ENCODE measurements at regions not wholly inside any gene's neighbourhood (a gene's known extent, or its start where the extent isn't known, plus 50 kb on each side); places are given as distances from the start of the nearest gene placed in this dataset.

- no peak for DNase-seq (ENCODE audit: low spot score in 2 of 2)
- in situ Hi-C loops (cut with MboI; ENCODE audit: low sequenced_read_pairs): no loop called here
- H3K4me1 ChIP-seq: no peaks in the 10 kb centered on the region
- no peak overlapping the region for H3K4me3 ChIP-seq
- no peaks in the 10 kb centered on the region for H3K9me3 ChIP-seq
- H3K36me3 ChIP-seq (replicated peaks): no peaks in the 10 kb centered on the region
- no peaks in the 10 kb centered on the region for H3K27me3 ChIP-seq (ENCODE audit: low read depth)
These were observed 94.8 kb upstream of the PTPRT start for GRCh38 chr20:43284486-43284885.

GRCh38 chr20:43283126-43283525 is 93.4 kb upstream of the PTPRT start:
- Histone ChIP-seq H3K9me3 (no peaks in the 10 kb centered on the region), H3K4me1 (no peaks in the 10 kb centered on the region), H3K4me3 (no peak overlapping the region), H3K27me3 (ENCODE audit: low read depth) (no peaks in the 10 kb centered on the region), H3K36me3 (replicated peaks) (no peaks in the 10 kb centered on the region)
- DNase-seq (ENCODE audit: low spot score in 2 of 2): no peak
- in situ Hi-C loops (cut with MboI; ENCODE audit: low sequenced_read_pairs): no loop called here

GRCh38 chr20:43271980-43272379 is 82.3 kb upstream of the PTPRT start:
- no peaks in the 10 kb centered on the region for H3K4me1 ChIP-seq
- no peak overlapping the region for H3K4me3 ChIP-seq
- in situ Hi-C loops (cut with MboI; ENCODE audit: low sequenced_read_pairs): no loop called here
- no peaks in the 10 kb centered on the region for H3K9me3 ChIP-seq
- no peaks in the 10 kb centered on the region for H3K36me3 ChIP-seq (replicated peaks)
- no peak for DNase-seq (ENCODE audit: low spot score in 2 of 2)
- no peaks in the 10 kb centered on the region for H3K27me3 ChIP-seq (ENCODE audit: low read depth)

GRCh38 chr20:43265449-43265848 is 75.7 kb upstream of the PTPRT start:
- no peak overlapping the region for H3K4me3 ChIP-seq
- no peaks in the 10 kb centered on the region for H3K36me3 ChIP-seq (replicated peaks)
- in situ Hi-C loops (cut with MboI; ENCODE audit: low sequenced_read_pairs): no loop called here
- no peaks in the 10 kb centered on the region for H3K27me3 ChIP-seq (ENCODE audit: low read depth)
- no peaks in the 10 kb centered on the region for H3K9me3 ChIP-seq
- H3K4me1 ChIP-seq: no peaks in the 10 kb centered on the region
- DNase-seq (ENCODE audit: low spot score in 2 of 2): no peak

GRCh38 chr20:43263226-43263625 is 73.5 kb upstream of the PTPRT start:
- H3K9me3 ChIP-seq: no peaks in the 10 kb centered on the region
- H3K36me3 ChIP-seq (replicated peaks): no peaks in the 10 kb centered on the region
- no peaks in the 10 kb centered on the region for H3K4me1 ChIP-seq
- in situ Hi-C loops (cut with MboI; ENCODE audit: low sequenced_read_pairs): no loop called here
- H3K27me3 ChIP-seq (ENCODE audit: low read depth): no peaks in the 10 kb centered on the region
- no peak for DNase-seq (ENCODE audit: low spot score in 2 of 2)
- H3K4me3 ChIP-seq: no peak overlapping the region

- H3K36me3 ChIP-seq (replicated peaks): no peaks in the 10 kb centered on the region
- no peak for DNase-seq (ENCODE audit: low spot score in 2 of 2)
- no peaks in the 10 kb centered on the region for H3K27me3 ChIP-seq (ENCODE audit: low read depth)
- H3K9me3 ChIP-seq: no peaks in the 10 kb centered on the region
- in situ Hi-C loops (cut with MboI; ENCODE audit: low sequenced_read_pairs): no loop called here
- H3K4me3 ChIP-seq: no peak overlapping the region
- H3K4me1 ChIP-seq: no peaks in the 10 kb centered on the region
These were observed 72.6 kb upstream of the PTPRT start for GRCh38 chr20:43262341-43262740.

- Histone ChIP-seq H3K27me3 (ENCODE audit: low read depth) (no peaks in the 10 kb centered on the region), H3K36me3 (replicated peaks) (no peaks in the 10 kb centered on the region), H3K4me1 (no peaks in the 10 kb centered on the region), H3K9me3 (no peaks in the 10 kb centered on the region), H3K4me3 (no peak overlapping the region)
- no peak for DNase-seq (ENCODE audit: low spot score in 2 of 2)
- in situ Hi-C loops (cut with MboI; ENCODE audit: low sequenced_read_pairs): no loop called here
These were observed 66.2 kb upstream of the PTPRT start for GRCh38 chr20:43255877-43256276.

GRCh38 chr20:43252761-43253160 is 63.1 kb upstream of the PTPRT start:
- no peaks in the 10 kb centered on the region for H3K36me3 ChIP-seq (replicated peaks)
- no peaks in the 10 kb centered on the region for H3K27me3 ChIP-seq (ENCODE audit: low read depth)
- no peaks in the 10 kb centered on the region for H3K9me3 ChIP-seq
- H3K4me3 ChIP-seq: no peak overlapping the region
- no peak for DNase-seq (ENCODE audit: low spot score in 2 of 2)
- in situ Hi-C loops (cut with MboI; ENCODE audit: low sequenced_read_pairs): no loop called here
- H3K4me1 ChIP-seq: no peaks in the 10 kb centered on the region

GRCh38 chr20:43248341-43248740 is 58.6 kb upstream of the PTPRT start:
- in situ Hi-C loops (cut with MboI; ENCODE audit: low sequenced_read_pairs): no loop called here
- Histone ChIP-seq H3K9me3 (no peaks in the 10 kb centered on the region), H3K27me3 (ENCODE audit: low read depth) (no peaks in the 10 kb centered on the region), H3K4me1 (no peaks in the 10 kb centered on the region), H3K36me3 (replicated peaks) (no peaks in the 10 kb centered on the region), H3K4me3 (no peak overlapping the region)
- DNase-seq (ENCODE audit: low spot score in 2 of 2): no peak

- H3K36me3 ChIP-seq (replicated peaks): no peaks in the 10 kb centered on the region
- H3K9me3 ChIP-seq: no peaks in the 10 kb centered on the region
- H3K4me3 ChIP-seq: no peak overlapping the region
- DNase-seq (ENCODE audit: low spot score in 2 of 2): no peak
- H3K4me1 ChIP-seq: no peaks in the 10 kb centered on the region
- in situ Hi-C loops (cut with MboI; ENCODE audit: low sequenced_read_pairs): no loop called here
- no peaks in the 10 kb centered on the region for H3K27me3 ChIP-seq (ENCODE audit: low read depth)
These were observed 57.7 kb upstream of the PTPRT start for GRCh38 chr20:43247361-43247760.

GRCh38 chr20:43244647-43245046 is 54.9 kb upstream of the PTPRT start:
- no peak overlapping the region for H3K4me3 ChIP-seq
- H3K27me3 ChIP-seq (ENCODE audit: low read depth): no peaks in the 10 kb centered on the region
- H3K36me3 ChIP-seq (replicated peaks): no peaks in the 10 kb centered on the region
- no peak for DNase-seq (ENCODE audit: low spot score in 2 of 2)
- no peaks in the 10 kb centered on the region for H3K9me3 ChIP-seq
- in situ Hi-C loops (cut with MboI; ENCODE audit: low sequenced_read_pairs): no loop called here
- no peaks in the 10 kb centered on the region for H3K4me1 ChIP-seq

- H3K4me1 ChIP-seq: no peaks in the 10 kb centered on the region
- H3K9me3 ChIP-seq: no peaks in the 10 kb centered on the region
- H3K36me3 ChIP-seq (replicated peaks): no peaks in the 10 kb centered on the region
- no peaks in the 10 kb centered on the region for H3K27me3 ChIP-seq (ENCODE audit: low read depth)
- no peak for DNase-seq (ENCODE audit: low spot score in 2 of 2)
- in situ Hi-C loops (cut with MboI; ENCODE audit: low sequenced_read_pairs): no loop called here
- H3K4me3 ChIP-seq: no peak overlapping the region
These were observed 54.1 kb upstream of the PTPRT start for GRCh38 chr20:43243672-43244269.

GRCh38 chr20:43241057-43241702 is 51.5 kb upstream of the PTPRT start:
- in situ Hi-C loops (cut with MboI; ENCODE audit: low sequenced_read_pairs): no loop called here
- H3K4me1 ChIP-seq: no peaks in the 10 kb centered on the region
- DNase-seq (ENCODE audit: low spot score in 2 of 2): no peak
- H3K36me3 ChIP-seq (replicated peaks): no peaks in the 10 kb centered on the region
- no peak overlapping the region for H3K4me3 ChIP-seq
- H3K27me3 ChIP-seq (ENCODE audit: low read depth): no peaks in the 10 kb centered on the region
- H3K9me3 ChIP-seq: no peaks in the 10 kb centered on the region
